ENCODE measurements at regions not wholly inside any gene's neighbourhood (a gene's known extent, or its start where the extent isn't known, plus 50 kb on each side); places are given as distances from the start of the nearest gene placed in this dataset.

DNA sequence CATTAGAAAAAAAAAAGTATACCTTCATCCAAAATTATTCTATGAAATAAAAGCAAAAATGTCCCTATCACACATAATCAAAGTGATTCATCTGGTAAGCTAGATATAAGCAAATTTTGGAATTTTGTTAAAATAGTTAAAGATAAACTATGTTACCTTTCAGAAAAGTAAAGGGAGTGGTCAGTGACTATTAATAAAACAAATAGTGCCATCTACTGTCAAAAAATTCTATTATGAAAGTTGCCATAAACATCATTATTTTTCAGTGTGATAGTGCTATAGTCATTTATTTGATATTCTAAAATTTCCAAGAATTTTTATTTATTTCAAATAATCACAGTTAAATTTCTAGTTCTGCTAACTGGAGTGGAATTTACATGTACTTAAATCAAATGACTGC is 803.7 kb downstream of the KCNT2 start:
- DNase-seq, result no peak

DNA sequence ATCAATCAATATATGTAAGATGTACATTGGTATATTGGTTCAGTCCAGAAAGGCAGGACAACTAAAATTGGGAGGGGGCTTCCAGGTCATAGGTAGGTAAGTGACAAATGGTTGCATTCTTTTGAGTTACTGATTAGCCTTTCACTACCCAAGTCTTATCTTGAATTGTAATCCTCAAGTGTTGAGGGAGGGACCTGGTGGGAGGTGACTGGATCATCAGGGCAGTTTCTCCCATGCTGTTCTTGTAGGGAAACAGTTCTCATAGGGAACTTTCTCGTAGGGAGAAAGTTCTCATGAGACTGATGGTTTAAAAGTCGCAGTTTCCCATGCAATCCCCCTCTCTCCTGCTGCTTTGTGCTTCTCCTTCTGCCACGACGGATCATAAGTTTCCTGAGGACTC is 809.2 kb downstream of the KCNT2 start:
- no peak for DNase-seq

DNA sequence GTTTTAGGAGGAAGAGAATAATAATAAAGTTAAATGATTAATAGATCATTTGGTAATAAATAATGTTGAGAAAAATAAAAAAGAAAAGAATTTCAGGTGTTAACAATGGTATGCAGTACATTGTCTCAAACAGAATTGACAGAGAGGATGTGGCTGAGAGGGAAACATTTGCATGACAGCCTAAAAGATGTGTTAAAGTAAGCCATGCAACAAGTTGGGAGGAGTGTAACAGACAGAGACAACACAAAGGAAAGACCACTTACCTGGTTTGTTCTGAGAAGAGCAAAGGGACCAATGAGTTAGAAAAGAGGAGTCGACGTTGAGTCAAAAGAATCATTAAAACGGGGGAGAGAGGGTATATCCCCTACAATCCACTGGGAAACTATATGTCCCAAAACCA is 814.0 kb downstream of the KCNT2 start:
- no peak for DNase-seq

DNA sequence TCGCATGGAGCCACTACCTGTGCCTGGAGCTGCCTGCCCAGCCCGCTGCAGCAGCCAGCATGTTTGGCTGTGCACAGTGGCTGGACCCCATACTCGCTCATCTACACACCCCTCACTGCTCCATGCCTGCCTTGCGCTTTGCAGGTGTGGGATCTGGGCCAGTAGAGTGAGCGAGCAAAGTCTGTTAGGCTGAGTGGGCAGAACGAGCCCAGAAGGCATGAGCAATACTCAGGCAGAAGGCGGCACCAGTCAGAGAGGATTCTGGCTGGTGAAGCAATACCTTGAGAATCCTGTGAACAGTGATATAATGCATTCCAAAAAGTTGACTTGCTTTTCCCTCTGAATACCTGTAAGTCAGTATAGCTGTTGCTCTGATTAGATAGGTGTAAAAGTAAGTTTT is 816.4 kb downstream of the KCNT2 start:
- no peak for DNase-seq

DNA sequence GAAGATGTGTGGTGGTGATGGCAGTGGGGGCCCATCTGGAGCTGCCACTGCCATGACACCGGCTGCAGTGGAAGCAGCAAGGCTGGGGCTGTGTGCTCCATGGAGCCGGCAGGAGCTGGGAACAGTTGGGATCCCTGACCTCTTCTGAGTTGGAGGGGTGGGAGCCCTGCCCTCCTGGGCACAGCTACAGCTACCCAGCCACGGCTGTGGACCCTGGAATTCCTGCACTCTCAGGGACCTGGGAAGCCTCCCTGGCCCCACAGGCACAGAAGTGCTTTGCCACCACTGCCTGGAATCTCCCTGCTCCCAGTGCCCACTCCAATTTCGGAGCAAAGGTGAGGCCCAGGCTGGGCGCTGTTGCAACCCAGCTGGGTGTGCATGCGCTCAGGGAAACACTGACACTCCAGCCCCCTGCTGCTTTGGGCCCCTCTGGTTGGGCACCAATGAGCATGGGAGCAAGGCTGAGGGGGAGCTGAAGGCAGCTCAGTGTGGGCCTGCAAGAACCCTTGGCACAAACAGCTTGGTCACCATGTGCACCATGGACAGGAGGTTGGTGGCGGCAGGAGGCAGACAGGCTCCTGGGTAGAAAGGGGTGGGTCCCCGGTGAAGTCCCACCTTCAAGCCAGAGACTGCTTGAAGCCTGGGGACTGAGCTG is 817.6 kb downstream of the KCNT2 start:
- DNase-seq, result no peak

DNA sequence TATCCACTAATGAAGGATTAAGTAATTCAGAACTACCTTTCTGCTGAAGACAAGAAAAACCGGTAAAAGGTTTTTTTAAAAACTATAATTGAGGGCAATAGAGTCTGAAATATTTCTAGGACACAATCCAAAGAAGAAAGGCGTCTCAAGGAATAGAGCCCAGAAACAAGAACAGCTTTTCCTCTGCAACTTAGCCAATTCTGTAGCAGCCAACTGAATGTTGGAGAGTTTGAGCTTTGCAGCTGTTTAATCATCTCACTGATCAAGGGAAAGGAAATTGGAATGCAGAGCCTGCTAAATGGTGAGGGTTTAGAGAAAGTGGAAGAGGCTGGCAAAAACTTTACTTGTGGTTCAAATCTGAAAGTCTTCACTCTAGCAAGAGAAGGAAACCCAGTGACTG is 818.9 kb downstream of the KCNT2 start:
- no peak for DNase-seq

DNA sequence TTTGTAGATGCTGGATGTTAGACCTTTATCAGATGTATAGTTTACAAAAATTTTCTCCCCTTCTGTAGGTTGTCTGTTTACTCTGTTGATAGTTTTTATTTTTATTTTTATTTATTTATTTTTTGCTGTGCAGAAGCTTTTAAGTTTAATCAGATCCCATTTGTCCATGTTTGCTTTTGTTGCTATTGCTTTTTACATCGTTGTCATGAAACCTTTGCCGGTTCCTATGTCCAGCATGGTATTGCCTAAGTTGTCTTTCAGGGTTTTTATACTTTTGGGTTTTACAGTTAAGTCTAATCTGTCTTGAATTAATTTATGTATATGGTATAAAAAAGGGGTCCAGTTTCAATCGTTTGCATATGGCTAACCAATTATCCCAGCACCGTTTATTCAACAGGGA is 819.5 kb downstream of the KCNT2 start:
- DNase-seq, result no peak

DNA sequence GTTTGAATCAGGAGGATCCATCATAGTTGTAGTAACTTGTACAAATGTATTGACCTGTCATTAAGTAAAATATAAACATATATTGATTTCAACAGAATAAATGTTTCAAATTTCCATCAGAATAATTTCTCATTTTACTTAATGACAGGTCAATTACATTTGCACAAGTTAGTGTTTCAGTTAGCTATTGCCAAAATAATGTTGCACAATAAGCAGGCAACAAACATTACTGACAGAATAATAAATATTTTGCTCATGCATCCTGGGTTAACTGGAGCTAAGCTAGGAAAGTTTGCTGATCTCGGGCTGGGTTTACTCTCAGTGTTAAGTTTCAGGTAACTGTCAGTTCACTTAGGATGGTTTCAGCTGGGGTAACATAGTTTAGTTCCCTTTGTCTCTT is 822.4 kb downstream of the KCNT2 start:
- DNase-seq, result no peak

DNA sequence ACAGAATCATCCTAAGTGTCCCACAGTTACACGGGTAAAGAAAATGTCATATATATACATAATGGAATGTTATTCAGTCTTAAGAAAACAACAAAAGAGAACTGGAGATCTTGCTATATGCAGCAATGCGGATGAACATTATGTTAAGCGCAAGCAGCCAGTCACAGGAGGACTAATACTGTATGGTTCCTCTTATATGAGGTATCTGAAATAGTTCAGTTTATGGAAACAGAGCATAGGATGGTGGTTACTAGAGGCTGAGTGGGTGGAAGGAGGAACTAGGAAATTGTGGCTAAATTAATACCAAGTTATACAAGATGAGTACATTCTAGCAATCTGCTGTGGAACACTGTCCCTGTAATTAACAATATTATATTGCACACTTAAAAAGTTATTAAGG is 834.3 kb downstream of the KCNT2 start:
- no peak for DNase-seq

DNA sequence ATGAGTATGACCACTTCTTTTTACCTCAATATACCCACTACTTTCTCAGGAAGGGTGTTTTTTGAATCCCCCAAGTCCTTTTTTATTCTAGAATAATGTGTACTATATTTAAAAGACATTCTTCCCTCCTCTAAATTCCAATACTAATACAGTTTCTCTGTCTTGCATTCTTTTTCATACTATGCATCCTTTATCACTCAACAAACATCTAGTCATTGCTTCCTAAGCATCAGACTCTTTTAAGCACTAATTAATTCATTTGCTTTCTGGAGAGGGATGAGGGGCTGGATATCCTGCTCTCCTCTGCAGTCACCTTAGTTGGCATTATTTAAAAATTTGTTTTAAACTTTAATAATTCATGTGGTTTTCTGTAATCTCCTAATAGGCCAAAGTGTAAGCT is 838.8 kb downstream of the KCNT2 start:
- DNase-seq, result no peak

DNA sequence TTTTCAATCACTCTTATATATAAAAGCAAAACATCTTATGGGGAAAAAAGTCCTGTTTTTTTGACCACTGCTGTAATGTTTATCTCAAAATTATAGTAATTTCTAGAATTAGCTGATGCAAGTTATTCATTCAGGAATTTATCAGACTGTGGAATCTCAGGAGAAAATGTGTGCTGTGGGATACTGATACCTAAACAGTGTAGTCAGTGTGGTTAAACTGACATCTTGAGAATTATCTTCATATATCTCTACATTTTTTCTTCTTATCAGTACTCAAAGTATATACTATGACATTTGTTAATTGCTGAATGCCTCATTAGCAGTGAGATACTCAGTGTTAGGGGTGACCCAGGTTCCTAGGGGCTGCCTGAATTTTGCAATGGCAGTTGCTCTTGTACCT is 839.3 kb downstream of the KCNT2 start:
- no peak for DNase-seq

DNA sequence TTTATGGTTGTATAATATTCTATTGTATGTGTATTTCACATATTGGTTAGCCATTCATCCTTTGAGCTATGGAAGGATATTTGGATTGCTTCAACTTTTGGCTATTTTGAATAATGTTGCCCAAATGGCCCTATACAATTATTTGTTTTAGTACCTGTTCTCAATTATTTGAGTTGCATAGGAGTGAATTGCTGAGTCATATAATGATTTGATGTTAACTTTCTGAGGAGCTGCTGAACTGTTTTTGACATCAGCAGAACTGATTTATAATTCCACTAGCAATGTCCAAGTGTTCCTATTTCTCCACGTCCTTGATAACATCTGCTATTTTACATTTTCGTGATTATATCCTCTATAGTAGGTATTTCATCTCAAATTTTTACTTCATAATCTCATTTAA is 839.9 kb downstream of the KCNT2 start:
- DNase-seq, result no peak

DNA sequence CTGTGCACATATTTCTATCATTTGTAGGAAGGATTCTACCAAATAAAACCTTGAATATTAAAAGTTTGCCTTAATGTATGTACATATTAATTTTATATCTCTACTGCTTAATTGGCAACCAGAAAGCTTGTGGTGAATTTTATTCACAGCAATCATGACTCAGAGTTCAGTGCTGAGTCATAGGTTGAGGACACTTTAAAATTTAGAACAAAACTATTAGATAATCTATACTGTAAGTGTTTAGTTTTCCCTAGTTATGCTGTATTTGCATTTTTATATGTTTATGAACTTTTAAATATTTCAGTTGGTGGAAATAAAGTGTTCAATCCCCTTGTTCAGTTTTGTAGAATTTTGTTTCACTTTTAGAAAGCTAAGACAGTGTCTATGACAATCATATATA is 841.5 kb downstream of the KCNT2 start:
- peak; percentile 54 for DNase-seq

DNA sequence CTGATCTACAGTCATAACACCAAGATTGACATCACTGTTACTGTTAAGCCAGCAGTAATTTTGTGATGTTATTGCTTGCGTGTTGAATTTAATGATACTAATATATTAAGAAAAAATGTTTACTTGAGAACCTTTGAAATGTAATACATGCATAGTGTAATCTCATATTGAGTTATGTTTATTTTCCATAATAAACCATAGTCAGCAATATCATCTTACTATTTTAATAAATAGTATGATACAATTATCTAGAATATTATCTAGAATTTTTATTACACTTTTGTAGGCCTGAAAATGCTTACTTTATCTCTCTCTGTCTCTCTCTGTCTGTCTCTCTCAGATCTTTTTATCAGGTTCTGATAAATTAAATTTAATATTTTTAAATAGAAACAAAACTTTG is 843.1 kb downstream of the KCNT2 start:
- DNase-seq, result no peak

DNA sequence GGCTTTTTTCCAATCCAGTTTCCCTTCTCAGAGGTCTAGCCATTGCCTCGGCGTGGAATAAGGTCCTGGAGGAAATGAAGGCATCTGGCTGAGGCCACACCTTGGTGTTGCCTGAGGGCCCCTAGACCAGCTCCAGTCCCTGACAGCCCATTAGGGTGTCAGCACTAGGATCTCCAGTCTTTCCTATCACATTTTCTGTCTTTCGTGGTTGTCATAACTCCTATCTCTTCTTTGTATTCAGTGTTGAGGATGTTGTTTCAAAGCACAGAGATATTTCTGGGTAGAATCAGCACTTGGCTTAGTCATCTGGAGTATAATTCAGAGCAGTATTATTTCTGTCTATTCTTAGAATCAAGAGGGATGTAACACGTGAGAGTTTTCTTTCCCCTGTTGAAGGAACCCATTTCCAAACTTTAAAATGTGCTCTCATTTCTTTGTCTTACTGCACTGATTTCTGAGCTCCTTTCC is 844.3 kb downstream of the KCNT2 start:
- DNase-seq, result no peak

DNA sequence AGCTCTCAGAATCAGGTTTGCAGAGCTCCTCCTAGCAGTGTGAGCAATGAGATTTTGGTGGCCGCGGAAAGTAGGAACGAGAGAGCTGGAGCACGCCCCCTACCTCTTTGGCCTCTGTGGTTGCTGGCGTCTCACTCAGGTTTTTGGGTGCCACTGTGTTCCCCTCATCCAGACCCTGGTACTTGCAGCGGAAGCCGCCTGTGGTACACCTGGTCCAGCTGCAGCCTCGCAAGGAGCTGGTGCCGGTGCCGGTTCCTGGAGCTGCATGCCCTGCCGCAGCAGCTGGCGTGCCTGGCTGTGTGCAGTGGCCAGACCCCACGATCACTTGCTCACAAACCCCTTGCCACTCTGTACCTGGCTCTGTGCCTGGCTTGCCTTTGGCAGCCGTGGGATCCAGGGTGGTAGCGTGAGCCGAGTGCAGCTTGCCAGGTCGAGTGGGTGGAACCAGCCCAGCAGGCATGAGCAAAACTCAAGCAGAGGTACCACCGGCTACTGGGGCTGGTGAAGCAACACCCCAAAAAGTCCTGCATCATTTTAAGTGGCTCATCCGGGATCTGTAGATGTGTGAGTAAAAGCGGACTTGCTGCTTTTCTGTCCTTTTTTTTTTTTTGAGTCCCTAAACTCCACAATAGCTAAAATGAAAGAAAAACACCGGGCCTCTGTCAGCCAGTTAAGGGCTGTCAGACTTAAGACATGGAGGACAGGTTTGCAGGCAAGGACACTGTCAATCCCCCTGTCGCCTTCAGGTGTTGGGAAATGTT is 844.9 kb downstream of the KCNT2 start:
- DNase-seq, result no peak

DNA sequence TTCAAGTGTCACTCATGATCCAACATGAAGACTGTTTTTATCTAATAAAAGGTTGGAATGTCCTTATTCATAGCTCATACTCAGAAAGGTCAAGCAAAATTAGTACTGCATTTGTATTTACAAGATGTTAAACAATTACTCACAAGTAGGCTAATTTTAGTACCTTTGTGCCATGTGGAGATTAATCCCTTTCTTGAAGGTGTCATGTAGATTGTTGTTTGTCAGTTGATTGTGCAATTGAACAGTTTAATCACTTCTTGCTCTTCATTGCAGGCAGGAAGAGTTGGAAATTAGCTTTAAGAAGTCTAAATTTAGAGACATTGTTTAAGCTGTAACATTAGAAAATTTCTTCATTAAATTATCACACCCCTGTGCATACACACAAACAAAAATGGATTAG is 847.1 kb downstream of the KCNT2 start:
- no peak for DNase-seq

DNA sequence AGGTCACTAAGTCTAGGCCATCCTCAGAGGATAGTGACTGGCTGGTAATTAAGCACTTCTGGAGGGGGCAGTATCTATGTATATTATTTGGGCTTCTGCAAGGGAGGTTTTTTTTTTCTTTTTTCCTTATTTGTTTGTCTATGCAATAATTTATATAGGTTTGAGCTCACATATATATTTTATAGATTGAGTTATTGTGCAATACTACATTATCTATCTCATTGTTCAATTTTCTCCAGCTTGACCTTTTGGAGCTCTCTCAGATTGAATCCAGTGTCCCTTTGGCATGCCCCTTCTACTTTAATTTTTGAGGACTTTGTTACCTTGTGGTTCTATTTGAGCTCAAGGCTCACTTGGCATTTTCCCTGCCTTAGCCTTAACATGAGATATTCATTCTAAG is 852.1 kb downstream of the KCNT2 start:
- DNase-seq, result no peak

DNA sequence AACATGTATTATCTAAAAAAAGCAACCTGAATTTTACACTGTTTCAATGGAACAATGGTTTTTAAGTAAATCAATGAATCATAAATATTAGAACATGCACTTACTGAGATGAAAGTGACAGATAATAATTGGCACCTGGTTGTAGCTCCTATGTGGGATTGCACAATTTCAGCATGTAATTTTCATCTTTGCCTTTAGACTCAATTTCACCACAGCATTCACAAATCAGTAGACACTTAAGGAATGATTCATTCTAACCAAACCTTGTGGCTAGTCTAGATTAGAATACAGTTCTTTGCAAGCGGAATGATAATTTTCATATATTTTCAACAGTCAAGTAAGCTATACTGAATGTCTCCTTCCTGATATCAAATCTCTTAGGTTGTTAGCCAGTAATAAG is 853.4 kb downstream of the KCNT2 start:
- DNase-seq, result no peak

DNA sequence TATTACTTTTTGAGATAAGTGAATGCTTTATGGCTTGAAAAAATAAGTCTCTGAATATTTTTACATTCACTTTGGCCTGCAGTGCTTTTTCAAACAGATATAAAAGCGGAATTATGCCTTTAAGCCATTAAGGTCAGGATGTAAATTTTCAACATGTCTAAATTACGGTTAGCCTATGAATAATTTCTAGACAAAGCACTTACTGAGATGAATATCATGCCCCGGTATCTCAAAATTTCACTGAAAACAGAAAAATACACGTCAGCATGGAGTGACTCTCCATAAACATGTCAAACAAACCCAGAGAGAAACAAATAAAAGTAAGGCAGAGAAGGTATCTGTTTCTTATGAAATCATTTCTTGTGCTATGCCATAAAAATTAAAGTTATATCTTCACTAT is 853.9 kb downstream of the KCNT2 start:
- DNase-seq, result no peak

DNA sequence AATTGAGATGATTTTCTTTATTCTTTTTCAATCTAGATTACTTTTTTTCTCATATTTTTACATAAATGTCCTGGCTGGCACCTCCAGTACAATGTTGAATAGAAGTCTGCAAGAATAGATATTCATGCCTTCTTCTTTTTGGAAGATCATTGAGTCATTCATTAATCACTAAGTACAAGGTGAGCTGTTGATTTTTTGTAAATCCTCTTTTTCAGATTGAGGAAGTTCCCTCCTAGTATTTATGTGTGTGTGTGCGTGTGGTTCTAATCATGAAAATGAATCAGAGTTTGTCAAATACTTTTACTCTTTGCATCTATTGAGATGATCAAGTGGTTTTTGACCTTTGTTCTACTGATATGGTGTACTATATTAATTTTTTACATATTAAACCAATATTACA is 859.3 kb downstream of the KCNT2 start:
- no peak for DNase-seq

DNA sequence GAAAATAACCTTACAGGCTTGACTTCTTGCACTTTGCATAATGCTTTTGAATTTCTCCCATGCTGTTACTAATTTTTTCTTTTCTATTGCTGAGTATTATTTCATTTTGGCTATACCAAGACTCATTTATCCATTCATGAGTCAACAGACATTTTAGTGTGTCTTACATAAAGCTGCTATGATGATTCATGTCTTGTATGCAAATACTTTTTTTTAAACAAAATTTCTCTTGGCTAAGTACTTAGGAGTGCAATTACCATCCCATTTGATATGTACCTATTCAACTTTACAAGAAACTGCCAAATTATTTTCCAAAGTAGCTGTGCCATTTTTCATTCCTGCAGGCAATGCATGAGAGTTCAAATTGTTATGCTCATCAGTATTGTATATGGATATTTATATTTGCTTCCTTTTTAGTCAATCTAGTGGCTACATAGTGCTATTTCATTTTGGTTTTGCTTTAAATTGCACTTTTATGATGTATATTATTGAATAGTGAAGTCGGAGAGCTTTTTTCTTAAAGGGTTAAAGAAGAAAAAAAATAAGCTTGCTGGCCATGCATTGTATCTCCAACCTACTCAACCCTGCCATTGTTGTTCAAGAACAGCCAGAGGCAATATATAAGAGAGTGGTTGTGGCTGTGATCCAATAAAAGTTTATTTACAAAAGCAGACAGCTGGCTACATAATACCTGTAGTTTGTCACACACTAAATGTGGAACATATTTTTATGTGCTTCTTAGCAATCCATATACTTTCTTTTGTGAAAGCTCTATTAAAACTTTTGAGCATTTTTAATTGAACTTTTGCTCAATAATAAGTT is 862.8 kb downstream of the KCNT2 start:
- DNase-seq, result no peak

DNA sequence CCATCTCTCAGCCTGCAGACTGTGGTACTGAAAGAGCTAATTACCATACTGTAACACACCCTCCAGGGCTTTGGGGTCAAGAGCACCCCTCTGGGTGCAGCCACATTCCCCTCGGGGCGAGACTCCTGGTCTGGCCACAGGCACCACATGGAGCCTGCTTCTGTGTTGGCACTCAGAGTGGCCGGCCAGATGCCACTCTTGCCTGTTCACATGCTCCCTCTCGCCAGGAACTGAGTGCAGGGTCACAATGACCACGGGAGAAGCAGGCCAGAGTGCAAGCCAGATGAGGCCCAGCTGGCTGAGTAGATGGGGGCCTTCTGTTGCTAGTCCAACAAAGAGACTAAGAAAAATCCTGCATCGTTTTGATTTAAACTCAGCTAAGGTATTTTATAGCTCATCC is 864.0 kb downstream of the KCNT2 start:
- no peak for DNase-seq

DNA sequence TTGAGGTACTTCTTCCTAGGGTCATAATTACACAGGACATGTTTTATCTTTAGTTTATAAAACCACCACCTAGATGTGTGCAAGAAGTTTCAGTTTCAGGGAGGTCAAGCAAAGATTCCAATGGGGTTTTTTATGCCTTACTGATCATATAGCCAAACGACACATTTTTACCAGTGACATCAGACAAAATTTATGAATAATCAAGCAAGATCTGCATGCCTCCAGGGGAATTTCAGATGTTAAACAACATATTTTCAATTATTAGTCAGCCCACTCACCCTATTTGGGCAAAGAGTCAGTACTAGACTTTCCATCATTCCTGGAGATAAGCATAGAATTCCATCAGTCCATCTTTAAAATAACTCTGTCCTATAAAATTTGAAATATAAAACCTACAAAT is 867.4 kb downstream of the KCNT2 start:
- peak; percentile 90 for DNase-seq

All from EL (cell line).